PC-9 (cell line): ENCODE measurements at regions not wholly inside any gene's neighbourhood (a gene's known extent, or its start where the extent isn't known, plus 50 kb on each side); places are given as distances from the start of the nearest gene placed in this dataset.

ENCODE experiments used
- BruUV-seq: library from RNA; stranded (reverse); fragments of 400-500 nt; replicated peaks from 2 replicates; lab custom pipeline; 2021; lab: Mats Ljungman, UMichigan
- CTCF ChIA-PET: fragments of 300-600 bp; sonication (Branson Sonifier 250); formaldehyde crosslinking; loops from one replicate; lab custom pipeline; 2022; ENCODE audit warnings: antibody characterized with exemption; lab: Charles Lee
- POLR2A ChIA-PET: fragments of 300-600 bp; sonication (Branson Sonifier 250); formaldehyde crosslinking; loops from one replicate; lab custom pipeline; 2022; ENCODE audit warnings: antibody characterized with exemption; ENCODE audit not compliant: unreplicated experiment; lab: Charles Lee
- DNase-seq, 2 experiments: peaks; one replicate each; pipeline versions ENCODE4 v3.0.0 to v3.0.0-alpha.2; 2015 to 2022; ENCODE audit warnings: mixed read lengths in 1 of 2
- H2AFZ ChIP-seq: fragments of 200-600 bp; sonication (generic); 2 replicates; pipeline ENCODE4 v1.8.1; 2017; ENCODE audit warnings: antibody characterized with exemption
- H3F3A ChIP-seq: fragments of 200-600 bp; sonication (generic); 2 replicates; pipeline ENCODE4 v1.8.1; 2017; ENCODE audit warnings: antibody characterized with exemption, mild to moderate bottlenecking, low read depth; ENCODE audit not compliant: insufficient read depth
- H3K27ac ChIP-seq: fragments of 200-600 bp; sonication (generic); 2 replicates; pipeline ENCODE4 v1.6.1; 2016; ENCODE audit warnings: mixed run types
- H3K27me3 ChIP-seq: fragments of 200-600 bp; sonication (generic); 2 replicates; pipeline ENCODE4 v1.6.1; 2016; ENCODE audit warnings: low read depth, mixed run types; ENCODE audit not compliant: insufficient read depth
- H3K36me3 ChIP-seq: fragments of 200-600 bp; sonication (generic); 2 replicates; pipeline ENCODE4 v1.6.1; 2016; ENCODE audit warnings: low read depth, mixed run types
- H3K4me1 ChIP-seq: fragments of 200-600 bp; sonication (generic); replicated peaks from 2 replicates; pipeline ENCODE4 v1.6.1; 2016; ENCODE audit warnings: mixed run types; ENCODE audit not compliant: insufficient read depth
- H3K4me2 ChIP-seq: fragments of 200-600 bp; sonication (generic); 2 replicates; pipeline ENCODE4 v1.6.1; 2017; ENCODE audit warnings: mixed run types
- H3K4me3 ChIP-seq: fragments of 200-600 bp; sonication (generic); 2 replicates; pipeline ENCODE4 v1.6.1; 2016; ENCODE audit warnings: mixed run types
- H3K79me2 ChIP-seq: fragments of 200-600 bp; sonication (generic); 2 replicates; pipeline ENCODE4 v1.6.1; 2017; ENCODE audit warnings: low read depth, mixed run types
- H3K9me2 ChIP-seq: fragments of 200-600 bp; sonication (generic); 2 replicates; pipeline ENCODE4 v1.8.1; 2017; ENCODE audit warnings: mild to moderate bottlenecking; ENCODE audit not compliant: insufficient read depth
- H3K9me3 ChIP-seq: fragments of 200-600 bp; sonication (generic); 2 replicates; pipeline ENCODE4 v1.8.1; 2016; ENCODE audit warnings: low read depth; ENCODE audit not compliant: insufficient read depth
- H4K20me1 ChIP-seq: fragments of 200-600 bp; sonication (generic); 2 replicates; pipeline ENCODE4 v1.8.1; 2017; ENCODE audit not compliant: insufficient read depth
- CTCF ChIP-seq: fragments of 200-600 bp; sonication (generic); conservative IDR thresholded peaks from 2 replicates; pipeline ENCODE4 v1.6.1; 2017; ENCODE audit warnings: mixed run types, antibody characterized with exemption, mild to moderate bottlenecking, moderate library complexity
- EZH2 ChIP-seq: fragments of 200-600 bp; sonication (generic); IDR thresholded peaks from 2 replicates; pipeline ENCODE4 v1.8.0; 2017; ENCODE audit warnings: antibody characterized with exemption, low read depth
- intact Hi-C: fragments of 100-400 bp; cut with micrococcal nuclease; formaldehyde crosslinking; loops from one replicate; pipeline ENCODE4 v1.10.0; 2022; ENCODE audit not compliant: unreplicated experiment

- no peak for DNase-seq
- Histone ChIP-seq H3K4me2 (no peak overlapping the region), H3K9me3 (no peaks in the 10 kb centered on the region), H3K27ac (no peak overlapping the region), H3K4me3 (no peak overlapping the region), H3K27me3 (0 out of 2 replicates have a peak, but pooled peaks cover 11% of the 10 kb centered on the region), H2AFZ (no peak overlapping the region), H3K79me2 (no peaks in the 10 kb centered on the region), H3F3A (no peaks in the 10 kb centered on the region), H4K20me1 (no peaks in the 10 kb centered on the region), H3K36me3 (no peaks in the 10 kb centered on the region), H3K9me2 (no peaks in the 10 kb centered on the region), H3K4me1 (no peaks in the 10 kb centered on the region)
- ChIA-PET POLR2A (no interaction called here), CTCF (no interaction called here)
- no TSS peak for BruUV-seq
- intact Hi-C loops = no loop called here
- TF ChIP-seq EZH2 (no peak), CTCF (no peak)
Observed at GRCh38 chr7:42522227-42522991, 285.4 kb upstream of the GLI3 start.

GRCh38 chr7:42511027-42511426, 274.0 kb upstream of the GLI3 start:
- Histone ChIP-seq H3K4me3 (no peak overlapping the region), H3K27ac (no peak overlapping the region), H3F3A (no peaks in the 10 kb centered on the region), H4K20me1 (no peaks in the 10 kb centered on the region), H3K4me1 (no peaks in the 10 kb centered on the region), H3K27me3 (no peaks in the 10 kb centered on the region), H3K9me2 (no peaks in the 10 kb centered on the region), H2AFZ (no peak overlapping the region), H3K36me3 (no peaks in the 10 kb centered on the region), H3K79me2 (no peaks in the 10 kb centered on the region), H3K9me3 (no peaks in the 10 kb centered on the region), H3K4me2 (no peak overlapping the region)
- no peak for DNase-seq
- CTCF ChIA-PET = no interaction called here
- intact Hi-C loops = no loop called here
- POLR2A ChIA-PET = no interaction called here
- no TSS peak for BruUV-seq
- TF ChIP-seq EZH2 (no peak), CTCF (no peak)

- TF ChIP-seq CTCF (no peak), EZH2 (no peak)
- Histone ChIP-seq H3F3A (no peaks in the 10 kb centered on the region), H3K9me2 (no peaks in the 10 kb centered on the region)
Observed at GRCh38 chr7:42506097-42506496, 269.1 kb upstream of the GLI3 start.

More at GRCh38 chr7:42506097-42506496, 269.1 kb upstream of the GLI3 start:
- ChIA-PET CTCF (no interaction called here), POLR2A (no interaction called here)
- no peak overlapping the region for H3K27ac ChIP-seq
- H3K9me3 ChIP-seq = no peaks in the 10 kb centered on the region
- H4K20me1 ChIP-seq = no peaks in the 10 kb centered on the region
- no peaks in the 10 kb centered on the region for H3K27me3 ChIP-seq
- no peak for DNase-seq
- H3K4me2 ChIP-seq = no peak overlapping the region
- no TSS peak for BruUV-seq
- intact Hi-C loops = no loop called here
- H3K36me3 ChIP-seq = no peaks in the 10 kb centered on the region
- H3K4me3 ChIP-seq = no peak overlapping the region
- no peak overlapping the region for H2AFZ ChIP-seq
- H3K4me1 ChIP-seq = no peaks in the 10 kb centered on the region
- no peaks in the 10 kb centered on the region for H3K79me2 ChIP-seq
